ENCODE measurements at regions not wholly inside any gene's neighbourhood (a gene's known extent, or its start where the extent isn't known, plus 50 kb on each side); places are given as distances from the start of the nearest gene placed in this dataset.

DNA sequence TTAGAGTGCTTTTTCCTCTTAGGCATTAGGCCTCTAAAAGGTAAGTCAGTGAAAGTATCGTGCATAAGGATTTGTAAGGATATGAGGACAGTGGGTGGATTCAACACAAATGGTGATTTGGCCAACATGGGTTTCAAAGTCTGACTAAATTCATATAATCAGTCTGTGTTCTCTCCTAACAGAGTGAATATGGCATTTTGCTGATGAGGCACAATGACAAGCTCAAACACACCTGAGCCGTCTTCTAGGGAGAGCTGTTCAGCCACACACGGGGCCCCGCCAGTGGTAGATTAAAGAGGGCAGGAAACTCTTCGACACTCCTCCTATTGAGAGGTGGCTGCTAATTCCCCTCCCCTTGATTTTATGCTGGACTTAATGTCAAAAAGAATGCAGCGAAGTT lies 59.5 kb upstream of the PROKR2 start:
- Histone ChIP-seq H3K27ac (ENCODE audit: low read depth, low read length) (no peak overlapping the region), H3K27me3 (ENCODE audit: control insufficient read depth, low read length) (no peaks in the 10 kb centered on the region), H3K4me2 (ENCODE audit: low read length) (no peak overlapping the region), H3K4me3 (ENCODE audit: low read length) (no peak overlapping the region), H3K9me3 (ENCODE audit: control insufficient read depth, insufficient read depth, low read length) (no peaks in the 10 kb centered on the region), H4K20me1 (ENCODE audit: control insufficient read depth, insufficient read depth, low read depth, low read length) (no peaks in the 10 kb centered on the region), H3K9me2 (replicated peaks; ENCODE audit: control insufficient read depth, low read length) (no peaks in the 10 kb centered on the region), H3K4me1 (ENCODE audit: control insufficient read depth, low read length) (no peaks in the 10 kb centered on the region), H3K79me2 (ENCODE audit: control insufficient read depth, low read length) (no peaks in the 10 kb centered on the region), H3K36me3 (ENCODE audit: control insufficient read depth, low read length) (no peaks in the 10 kb centered on the region), H3F3A (ENCODE audit: control insufficient read depth, insufficient read depth) (no peaks in the 10 kb centered on the region)
- no peak for TF ChIP-seq EZH2phosphoT487 (IDR thresholded peaks at IDR 0.05; ENCODE audit: borderline replicate concordance, low read length)
- TF ChIP-seq, protein P1, sequence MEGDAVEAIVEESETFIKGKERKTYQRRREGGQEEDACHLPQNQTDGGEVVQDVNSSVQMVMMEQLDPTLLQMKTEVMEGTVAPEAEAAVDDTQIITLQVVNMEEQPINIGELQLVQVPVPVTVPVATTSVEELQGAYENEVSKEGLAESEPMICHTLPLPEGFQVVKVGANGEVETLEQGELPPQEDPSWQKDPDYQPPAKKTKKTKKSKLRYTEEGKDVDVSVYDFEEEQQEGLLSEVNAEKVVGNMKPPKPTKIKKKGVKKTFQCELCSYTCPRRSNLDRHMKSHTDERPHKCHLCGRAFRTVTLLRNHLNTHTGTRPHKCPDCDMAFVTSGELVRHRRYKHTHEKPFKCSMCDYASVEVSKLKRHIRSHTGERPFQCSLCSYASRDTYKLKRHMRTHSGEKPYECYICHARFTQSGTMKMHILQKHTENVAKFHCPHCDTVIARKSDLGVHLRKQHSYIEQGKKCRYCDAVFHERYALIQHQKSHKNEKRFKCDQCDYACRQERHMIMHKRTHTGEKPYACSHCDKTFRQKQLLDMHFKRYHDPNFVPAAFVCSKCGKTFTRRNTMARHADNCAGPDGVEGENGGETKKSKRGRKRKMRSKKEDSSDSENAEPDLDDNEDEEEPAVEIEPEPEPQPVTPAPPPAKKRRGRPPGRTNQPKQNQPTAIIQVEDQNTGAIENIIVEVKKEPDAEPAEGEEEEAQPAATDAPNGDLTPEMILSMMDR (IDR thresholded peaks at IDR 0.05; ENCODE audit: low read depth, low read length, poor library complexity, severe bottlenecking), result no peak

DNA sequence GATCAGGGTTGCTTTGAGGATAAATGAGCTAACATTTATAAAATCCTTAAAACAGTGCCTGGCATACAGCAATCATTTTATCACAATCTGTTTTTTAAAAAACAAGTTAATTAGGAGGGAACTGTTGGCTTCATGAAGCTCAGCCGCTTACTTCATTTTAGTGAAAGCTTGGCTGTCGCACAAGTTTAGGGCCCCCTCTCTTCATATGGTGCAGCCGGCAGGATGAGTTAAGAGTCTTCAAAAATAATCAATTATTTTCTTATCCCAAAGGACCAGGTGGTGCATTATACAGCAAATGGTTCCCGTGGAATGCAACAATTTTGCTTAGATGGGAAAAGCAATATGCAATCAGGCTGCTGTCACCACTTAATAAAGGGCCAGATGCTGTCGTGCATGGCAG lies 57.4 kb upstream of the PROKR2 start:
- Histone ChIP-seq H3K4me2 (ENCODE audit: low read length) (no peak overlapping the region), H3K27ac (ENCODE audit: low read depth, low read length) (no peak overlapping the region), H3K27me3 (ENCODE audit: control insufficient read depth, low read length) (peaks cover 2% of the 10 kb centered on the region; the same call in 1 of the 2 replicates), H3K4me3 (ENCODE audit: low read length) (no peak overlapping the region), H3K79me2 (ENCODE audit: control insufficient read depth, low read length) (no peaks in the 10 kb centered on the region), H3K36me3 (ENCODE audit: control insufficient read depth, low read length) (no peaks in the 10 kb centered on the region), H4K20me1 (ENCODE audit: control insufficient read depth, insufficient read depth, low read depth, low read length) (no peaks in the 10 kb centered on the region), H3K9me2 (replicated peaks; ENCODE audit: control insufficient read depth, low read length) (no peaks in the 10 kb centered on the region), H3F3A (ENCODE audit: control insufficient read depth, insufficient read depth) (no peaks in the 10 kb centered on the region), H3K9me3 (ENCODE audit: control insufficient read depth, insufficient read depth, low read length) (no peaks in the 10 kb centered on the region), H3K4me1 (ENCODE audit: control insufficient read depth, low read length) (no peaks in the 10 kb centered on the region)
- TF ChIP-seq EZH2phosphoT487 (IDR thresholded peaks at IDR 0.05; ENCODE audit: borderline replicate concordance, low read length), result no peak
- TF ChIP-seq, protein P1 (IDR thresholded peaks at IDR 0.05; ENCODE audit: low read depth, low read length, poor library complexity, severe bottlenecking), result no peak

DNA sequence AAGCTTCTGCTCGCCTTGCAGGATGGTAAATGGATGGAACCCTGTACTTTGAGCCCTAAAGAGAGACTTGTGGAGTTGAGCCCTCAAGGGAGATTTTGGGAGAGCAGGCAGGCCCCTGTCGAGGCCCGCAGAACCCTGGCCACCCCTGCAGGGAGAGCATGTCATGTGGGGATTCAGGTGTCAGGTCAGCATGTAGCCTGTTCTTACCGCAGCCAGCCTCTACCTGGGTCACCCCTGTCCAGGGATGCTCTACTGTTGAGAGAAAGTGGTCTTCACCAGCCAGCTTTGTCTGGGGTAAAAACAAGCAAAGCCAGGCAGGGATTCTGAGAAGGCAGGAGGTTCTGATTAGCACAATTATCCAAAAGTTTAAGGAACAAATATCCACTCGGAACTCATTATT lies 55.6 kb upstream of the PROKR2 start:
- peaks cover 2% of the 10 kb centered on the region; the same call in 1 of the 2 replicates for H3K27me3 ChIP-seq (ENCODE audit: control insufficient read depth, low read length)
- no peak overlapping the region for H3K4me2 ChIP-seq (ENCODE audit: low read length)
- H3F3A ChIP-seq (ENCODE audit: control insufficient read depth, insufficient read depth), result no peaks in the 10 kb centered on the region
- no peak overlapping the region for H3K27ac ChIP-seq (ENCODE audit: low read depth, low read length)
- no peaks in the 10 kb centered on the region for H3K79me2 ChIP-seq (ENCODE audit: control insufficient read depth, low read length)
- no peaks in the 10 kb centered on the region for H3K4me1 ChIP-seq (ENCODE audit: control insufficient read depth, low read length)
- no peaks in the 10 kb centered on the region for H3K36me3 ChIP-seq (ENCODE audit: control insufficient read depth, low read length)
- TF ChIP-seq, protein P1 (IDR thresholded peaks at IDR 0.05; ENCODE audit: low read depth, low read length, poor library complexity, severe bottlenecking), result no peak
- no peak for TF ChIP-seq EZH2phosphoT487 (IDR thresholded peaks at IDR 0.05; ENCODE audit: borderline replicate concordance, low read length)
- H3K9me2 ChIP-seq (replicated peaks; ENCODE audit: control insufficient read depth, low read length), result no peaks in the 10 kb centered on the region
- H3K4me3 ChIP-seq (ENCODE audit: low read length), result no peak overlapping the region
- H3K9me3 ChIP-seq (ENCODE audit: control insufficient read depth, insufficient read depth, low read length), result 0 out of 2 replicates have a peak, but pooled peaks cover 1% of the 10 kb centered on the region
- H4K20me1 ChIP-seq (ENCODE audit: control insufficient read depth, insufficient read depth, low read depth, low read length), result no peaks in the 10 kb centered on the region
